NCI-H1417 treated with DMSO at 0.1 percent for 48 hours (cell line): ENCODE measurements at regions not wholly inside any gene's neighbourhood (a gene's known extent, or its start where the extent isn't known, plus 50 kb on each side); places are given as distances from the start of the nearest gene placed in this dataset.

ENCODE experiments used
- DNase-seq: peaks from one replicate; lab custom pipeline; 2025; lab: John Stamatoyannopoulos, UW

DNA sequence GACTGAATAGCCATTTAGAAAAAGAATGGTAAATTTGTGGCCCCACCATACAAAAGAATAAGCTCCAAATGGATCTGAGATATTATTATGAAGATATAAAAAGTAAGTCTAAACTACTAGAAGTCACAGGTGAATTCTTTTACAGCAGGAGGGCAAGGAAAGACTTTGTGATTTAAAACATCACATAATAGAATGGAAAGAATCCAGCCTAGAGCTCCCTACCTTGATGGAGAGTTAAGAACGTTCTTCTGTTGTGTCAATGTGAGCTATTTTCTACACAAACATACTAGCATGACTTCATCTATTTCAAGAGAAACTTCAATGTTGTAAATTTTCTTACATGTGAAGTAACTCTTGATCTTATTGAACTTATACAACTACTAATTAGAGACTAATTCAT, 100.0 kb upstream of the NRSN1 start:
- no peak for DNase-seq

DNA sequence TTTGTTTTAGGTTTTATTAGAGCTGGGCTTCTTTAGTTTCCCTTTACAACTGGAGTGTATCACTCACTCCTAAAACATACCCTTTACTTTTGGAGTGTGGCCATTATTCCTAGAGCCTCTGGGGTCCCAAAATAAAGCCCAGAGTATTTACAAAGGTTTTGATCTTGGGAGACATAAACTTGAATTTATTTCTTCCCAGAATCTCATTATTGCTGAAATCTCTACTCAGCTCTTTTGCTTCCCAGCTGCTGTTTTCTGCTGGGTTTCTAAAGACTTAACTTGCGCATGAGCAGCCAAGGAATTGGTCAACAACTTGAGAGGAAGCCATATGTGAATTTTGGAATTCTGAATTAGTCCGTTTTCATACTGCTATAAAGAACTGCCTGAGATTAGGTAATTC, 94.5 kb upstream of the NRSN1 start:
- DNase-seq: no peak

DNA sequence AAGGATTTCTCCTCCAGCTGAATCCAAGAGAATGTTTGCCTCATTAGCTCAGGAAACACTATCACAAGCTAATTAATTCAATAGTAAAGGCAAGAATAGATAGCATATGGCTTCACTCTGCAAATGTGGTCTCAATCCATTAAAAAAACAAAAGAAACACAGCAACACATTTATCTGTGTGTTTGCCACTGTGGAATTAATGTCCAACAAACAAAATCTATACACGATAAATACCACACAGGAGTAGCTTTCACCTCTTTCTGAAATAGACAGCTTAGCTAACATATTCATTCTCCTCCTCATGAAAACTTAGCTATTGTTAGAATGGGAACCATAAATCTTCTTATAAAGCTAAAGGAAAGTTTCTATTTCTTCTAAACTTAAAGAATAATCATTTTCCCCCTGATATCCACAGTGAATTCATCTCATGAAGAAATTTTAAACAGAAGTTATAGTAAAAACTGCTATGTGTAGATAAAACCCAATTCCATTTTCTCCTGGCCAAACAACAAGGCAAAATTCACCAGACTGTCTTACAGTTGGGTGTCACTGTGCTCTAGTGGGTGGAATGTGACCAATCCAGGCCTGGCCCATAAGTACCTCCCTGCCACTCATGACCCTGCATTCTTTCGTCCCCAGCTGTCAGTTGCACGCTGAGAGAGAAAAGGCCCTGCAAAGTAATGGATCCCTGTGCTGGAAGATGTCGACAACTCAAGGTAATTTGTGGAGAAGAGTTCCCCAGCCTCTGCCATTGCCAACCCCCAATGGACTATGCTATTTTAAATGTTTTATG, 92.9 kb upstream of the NRSN1 start:
- no peak for DNase-seq

DNA sequence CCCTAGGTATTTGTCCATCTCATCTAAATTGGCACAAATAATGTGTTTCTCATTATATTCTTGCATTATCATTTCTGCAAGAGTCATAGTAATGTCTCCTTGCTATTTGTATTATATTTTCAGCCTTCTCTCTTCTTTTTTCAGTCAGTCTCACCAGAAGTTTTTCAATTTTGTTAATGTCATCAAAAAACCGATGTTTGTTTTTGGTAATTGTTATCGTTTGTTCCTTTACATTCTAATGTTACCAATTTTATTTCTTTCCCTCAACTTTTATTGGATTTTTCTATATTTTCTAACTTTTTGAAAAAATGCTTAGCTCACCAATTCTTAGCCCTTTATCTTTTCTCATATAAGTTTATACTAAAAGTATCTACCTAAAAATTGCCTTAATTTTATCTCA, 82.2 kb upstream of the NRSN1 start:
- DNase-seq: no peak

DNA sequence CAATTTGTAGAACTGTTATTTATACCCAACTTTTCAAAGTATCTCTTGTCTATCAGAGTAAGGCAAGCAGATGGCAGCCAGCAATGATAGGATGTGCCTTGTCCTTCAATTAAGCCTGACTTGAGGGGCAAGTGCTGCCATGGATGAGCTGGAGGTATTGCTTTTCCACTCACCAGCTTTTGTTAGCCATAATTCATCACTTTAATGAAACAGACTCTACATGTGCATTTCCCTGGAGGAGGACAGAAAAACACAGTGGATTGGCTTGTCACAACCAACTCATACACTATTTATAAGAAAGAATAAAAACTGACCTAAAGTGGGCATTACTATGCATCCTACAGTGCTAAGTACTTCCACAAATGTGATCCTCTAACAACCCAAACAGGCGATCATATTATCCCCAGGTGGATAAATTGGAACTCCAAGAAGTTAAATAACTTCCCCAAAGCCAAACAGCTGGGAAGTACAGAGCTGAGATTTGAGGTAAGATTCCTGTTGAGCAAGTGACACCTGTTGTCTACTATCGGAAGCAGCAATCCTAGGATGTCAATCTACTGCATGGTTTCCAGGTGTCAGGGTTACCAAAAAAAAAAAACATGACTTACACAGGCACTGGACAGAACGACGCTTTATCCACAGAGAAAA, 73.9 kb upstream of the NRSN1 start:
- no peak for DNase-seq

DNA sequence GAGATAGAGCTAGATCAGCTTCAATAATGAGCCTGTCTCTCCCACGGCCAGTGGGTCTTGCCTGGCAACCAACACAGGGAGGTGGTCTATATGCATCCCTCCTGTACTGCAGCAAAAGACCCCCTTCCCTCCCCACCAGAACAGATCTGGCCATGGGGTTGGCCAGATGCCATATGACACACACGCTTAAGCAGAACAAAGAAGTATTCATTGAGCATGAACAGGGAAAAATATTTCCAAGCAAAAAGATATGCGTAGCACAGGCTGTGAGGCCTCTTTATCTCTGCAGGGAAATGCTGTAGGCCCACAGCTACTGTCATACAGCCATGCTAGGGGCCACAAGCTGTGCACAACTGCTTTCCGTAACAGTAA, 73.4 kb upstream of the NRSN1 start:
- DNase-seq: no peak

DNA sequence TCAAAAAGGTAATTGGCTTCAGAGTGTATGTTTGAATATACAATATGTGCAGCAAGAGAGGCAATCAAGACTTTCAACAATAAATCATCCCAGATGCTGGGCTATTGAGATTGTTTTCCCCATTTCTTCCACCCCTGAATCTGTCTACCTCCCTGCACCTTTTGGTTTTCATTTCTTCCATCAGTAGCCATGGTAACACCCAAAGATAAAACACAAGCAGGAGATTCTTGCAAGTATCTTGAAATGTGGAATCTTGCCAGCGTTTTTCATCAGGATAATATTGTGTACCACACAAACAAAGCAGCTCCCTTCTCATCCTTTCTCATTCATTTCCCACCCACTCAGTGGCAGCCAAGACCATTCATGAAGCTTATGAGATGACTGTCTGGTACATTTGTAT, 73.0 kb upstream of the NRSN1 start:
- DNase-seq: no peak

DNA sequence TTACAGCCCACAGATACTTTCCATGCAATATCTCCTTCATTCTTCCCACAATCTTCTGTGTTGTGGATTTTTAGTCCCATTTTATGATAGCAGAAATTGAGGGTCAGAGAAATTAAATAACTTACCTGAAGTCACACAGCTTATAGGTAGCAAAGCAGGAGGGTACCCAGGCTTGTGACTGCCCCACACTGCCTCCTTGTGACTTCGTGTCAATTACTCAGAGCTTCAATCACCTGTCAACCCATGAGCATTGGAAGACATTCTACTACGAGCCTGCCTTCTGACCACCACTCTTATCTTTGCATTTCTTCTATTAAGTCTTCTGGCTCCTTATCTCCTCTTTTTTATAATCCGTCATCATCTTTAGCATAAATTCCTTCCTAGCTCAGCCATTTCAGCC, 71.6 kb upstream of the NRSN1 start:
- no peak for DNase-seq

DNA sequence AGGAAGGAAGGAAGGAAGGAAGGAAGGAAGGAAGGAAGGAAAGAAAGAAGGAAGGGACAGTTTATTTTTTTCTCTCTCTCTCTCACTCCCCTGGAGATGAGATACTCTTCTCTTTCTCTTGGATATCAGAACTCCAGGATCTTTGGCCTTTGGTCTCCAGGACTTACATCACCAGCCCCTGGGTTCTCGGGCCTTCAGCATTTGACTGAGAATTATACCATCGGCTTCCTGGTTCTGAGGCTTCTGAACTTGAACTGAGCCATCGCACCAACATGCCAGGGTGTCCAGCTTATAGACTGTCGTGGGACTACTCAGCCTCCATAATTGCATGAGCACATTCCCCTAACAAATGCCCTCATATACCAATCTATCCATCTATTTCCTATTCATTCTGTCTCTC, 69.4 kb upstream of the NRSN1 start:
- no peak for DNase-seq

DNA sequence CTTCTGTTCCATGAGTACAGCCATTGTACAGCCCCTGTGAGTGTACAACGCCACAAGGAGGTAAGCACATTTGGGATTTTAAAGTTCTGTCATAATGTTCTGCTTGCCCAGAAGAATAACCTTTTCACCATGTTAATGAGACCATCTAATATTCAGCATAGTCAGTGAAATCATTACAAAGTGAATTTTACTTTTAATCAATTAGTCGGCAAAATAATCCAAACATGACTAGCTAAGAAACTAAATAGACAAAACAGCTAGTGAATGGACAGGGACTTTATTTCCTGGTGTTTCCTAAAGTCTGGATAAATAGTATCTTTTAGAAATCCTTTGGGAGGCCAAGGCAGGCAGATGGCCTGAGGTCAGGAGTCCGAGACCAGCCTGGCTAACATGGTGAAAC, 69.0 kb upstream of the NRSN1 start:
- DNase-seq: no peak

DNA sequence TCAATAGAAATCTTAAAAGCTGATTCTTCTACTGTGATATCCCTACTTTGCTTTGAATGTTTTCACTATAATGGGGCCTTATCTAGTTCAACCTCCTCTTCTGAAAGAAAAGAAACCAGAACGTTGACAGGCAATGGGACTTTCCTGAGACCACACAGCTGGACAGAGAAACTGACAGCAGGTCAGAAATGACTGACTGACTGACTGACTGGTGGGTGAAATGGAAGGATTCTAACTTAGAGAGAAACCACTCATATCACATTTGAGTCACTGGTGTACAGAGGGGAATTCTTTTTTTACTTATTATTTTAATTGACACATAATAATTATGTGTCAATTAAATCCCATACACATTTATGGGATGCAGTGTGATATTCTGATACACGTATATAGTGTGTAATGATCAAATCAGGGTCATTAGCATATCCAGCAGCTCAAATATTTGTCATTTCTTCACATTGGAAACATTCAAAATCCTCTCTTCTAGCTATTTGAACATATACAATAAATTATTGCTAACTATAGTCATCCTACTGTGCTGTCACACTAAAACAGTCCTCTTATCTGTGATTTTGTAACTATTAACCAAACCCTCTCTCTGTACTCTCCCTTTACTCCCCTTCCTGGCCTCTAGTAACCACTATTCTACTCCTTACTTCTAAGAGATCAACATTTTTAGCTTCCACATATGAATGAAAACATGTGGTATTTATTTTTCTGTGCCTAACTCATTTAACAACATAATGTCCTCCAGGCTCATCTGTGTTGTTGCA, 64.8 kb upstream of the NRSN1 start:
- no peak for DNase-seq

DNA sequence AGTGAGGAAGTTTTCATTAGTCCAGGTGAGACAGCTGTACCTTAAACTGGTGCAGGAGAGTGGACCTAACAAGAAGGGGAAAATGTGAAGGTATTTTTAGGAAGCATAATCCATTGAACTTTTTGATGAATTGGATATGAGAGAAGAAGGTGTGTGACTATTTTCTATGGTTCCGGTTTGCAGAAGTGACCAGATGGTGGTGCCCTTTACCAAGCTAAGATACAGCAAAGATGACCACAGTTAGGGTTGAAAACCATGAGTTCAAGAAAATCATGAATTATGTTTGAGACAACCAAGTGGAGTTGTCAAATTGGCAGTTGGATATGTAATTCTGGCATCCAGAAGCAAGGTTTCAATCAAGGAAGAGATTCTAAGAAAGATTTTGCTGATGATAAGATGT, 61.9 kb upstream of the NRSN1 start:
- no peak for DNase-seq

DNA sequence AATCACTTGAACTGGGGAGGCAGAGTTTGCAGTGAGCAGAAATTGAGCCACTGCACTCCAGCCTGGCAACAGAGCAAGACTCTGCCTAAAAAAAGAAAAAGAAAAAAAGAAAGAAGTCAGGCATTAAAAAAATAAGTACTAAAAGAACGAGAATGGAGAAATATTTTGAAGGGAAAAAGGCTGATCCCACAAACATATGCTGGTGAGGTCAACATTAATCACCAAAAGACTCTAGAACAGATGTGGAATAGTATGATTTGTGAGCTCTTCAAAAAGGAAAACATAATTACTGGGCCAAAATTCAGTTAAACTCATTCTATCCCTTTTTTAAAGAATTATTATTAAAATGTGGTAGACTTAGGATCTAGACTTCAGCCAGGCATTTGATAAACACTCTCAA, 61.2 kb upstream of the NRSN1 start:
- no peak for DNase-seq

DNA sequence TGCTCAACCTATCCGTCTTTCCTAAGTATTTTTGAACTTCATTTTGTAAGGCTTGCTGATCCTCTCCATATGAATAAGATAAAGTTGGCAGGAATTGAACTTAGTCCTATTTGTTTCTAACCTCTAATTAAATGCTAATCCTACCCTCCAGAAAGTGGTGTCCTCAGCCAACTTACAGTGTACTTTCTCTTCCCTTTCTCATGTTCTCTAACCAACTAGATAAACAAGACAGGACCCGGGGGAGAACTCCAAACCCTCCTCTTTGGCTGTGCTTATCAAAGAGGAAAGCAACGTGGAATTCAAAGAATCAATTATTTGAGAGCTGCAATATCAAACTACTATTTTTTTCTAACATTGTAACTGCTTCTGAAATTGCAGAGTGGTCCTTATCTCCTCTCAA, 56.5 kb upstream of the NRSN1 start:
- no peak for DNase-seq

DNA sequence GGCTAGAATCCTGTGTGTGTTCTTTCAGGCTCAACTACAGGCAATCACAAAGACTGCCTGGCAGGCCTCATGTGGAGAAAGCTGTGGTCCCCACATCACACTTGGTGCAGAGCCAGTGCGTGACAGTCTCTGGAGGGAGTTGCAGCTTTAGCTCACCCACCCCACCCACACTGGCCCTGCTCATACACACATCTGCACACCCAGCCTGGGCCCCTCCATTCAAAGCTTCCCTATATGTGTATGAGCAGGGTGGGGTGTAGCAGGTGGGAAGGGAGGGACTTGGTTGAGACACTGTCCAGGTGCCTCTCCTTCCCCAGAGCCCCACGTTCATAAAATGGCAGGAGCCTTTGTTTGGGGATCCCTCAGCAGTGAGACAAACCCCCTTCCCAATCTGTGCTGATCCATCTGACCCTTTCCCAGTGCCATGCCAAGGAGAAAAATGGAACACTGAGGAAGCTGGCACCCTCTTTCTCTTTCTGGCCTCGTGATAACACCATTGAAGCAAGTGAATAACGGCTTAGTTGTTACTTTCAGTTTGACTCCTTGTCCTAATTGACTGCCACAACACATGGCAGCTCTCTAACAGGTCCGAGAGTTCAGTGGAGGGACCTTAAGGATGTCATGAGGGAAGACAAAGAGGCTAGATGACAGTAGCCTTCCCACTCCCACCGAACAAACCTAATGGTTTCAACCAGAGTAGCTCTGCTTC, 53.8 kb upstream of the NRSN1 start:
- no peak for DNase-seq

DNA sequence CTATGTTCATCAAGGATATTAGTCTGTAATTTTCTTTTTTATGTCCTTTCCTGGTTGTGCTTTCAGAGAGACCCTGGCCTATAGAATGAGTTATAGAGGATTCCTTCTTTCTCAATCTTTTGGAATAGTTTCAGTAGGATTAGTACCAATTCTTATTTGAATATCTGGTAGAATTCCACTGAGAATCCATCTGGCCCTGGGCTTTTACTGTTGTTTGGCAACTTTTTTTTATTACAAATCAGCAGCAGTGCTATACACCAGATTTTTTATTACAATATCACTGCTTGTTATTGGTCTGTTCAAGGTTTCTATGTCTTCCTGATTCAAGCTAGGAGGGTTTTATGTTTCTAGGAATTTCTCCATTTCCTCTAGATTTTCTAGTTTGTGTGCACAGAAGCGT, 50.0 kb upstream of the NRSN1 start:
- no peak for DNase-seq
